HepG2 (cell line): ENCODE measurements at regions not wholly inside any gene's neighbourhood (a gene's known extent, or its start where the extent isn't known, plus 50 kb on each side); places are given as distances from the start of the nearest gene placed in this dataset.

Experiments used
- ATAC-seq: fragments of 200-7000 bp; cut with Tn5 transposase; 3 replicates; pipeline ENCODE4 v1.9.1; 2020; ENCODE audit warnings: mild to moderate bottlenecking, moderate library complexity
- BruUV-seq: library from RNA; stranded (reverse); fragments of 400-500 nt; replicated peaks from 2 replicates; lab custom pipeline; 2021; lab: Mats Ljungman, UMichigan
- CTCF ChIA-PET: fragments of 300-600 bp; formaldehyde crosslinking; extraction: SDS; loops from one replicate; lab custom pipeline; 2021; ENCODE audit warnings: low total read pairs, inconsistent platforms, low intra/inter-chr PET ratio; lab: Yijun Ruan, JAX
- POLR2A ChIA-PET: fragments of 350-600 bp; sonication (Branson Sonifier 250); formaldehyde crosslinking; loops from one replicate; lab custom pipeline; 2020; ENCODE audit warnings: antibody characterized with exemption, inconsistent platforms; lab: Yijun Ruan, JAX
- DNase-seq: peaks from one replicate; pipeline ENCODE4 v3.0.0-alpha.2; 2015; ENCODE audit warnings: low spot score
- FAIRE-seq: peaks from 3 replicates; lab custom pipeline; 2011; peaks lifted over from hg19 to GRCh38; lab: Jason Lieb, UNC
- H2AFZ ChIP-seq: one replicate; pipeline ENCODE4 v1.6.1; 2011; ENCODE audit warnings: low read length, inconsistent platforms
- H3K27ac ChIP-seq: fragments of 300-600 bp; 3 replicates; pipeline ENCODE4 v1.8.0; 2011; ENCODE audit warnings: mixed run types, mild to moderate bottlenecking, mixed read lengths, low read length, inconsistent platforms; ENCODE audit not compliant: insufficient read depth; ENCODE audit errors: extremely low read length
- H3K27me3 ChIP-seq, 2 experiments: fragments of 200-600 bp in 1 of 2; 2 replicates in 1 of 2; 3 replicates in 1 of 2; pipeline versions ENCODE4 v1.6.0 to v1.8.0; 2011; ENCODE audit warnings: low read length in 2 of 2, mild to moderate bottlenecking in 2 of 2, moderate library complexity in 2 of 2, inconsistent platforms in 1 of 2; ENCODE audit not compliant: insufficient read depth in 2 of 2, control insufficient read depth in 1 of 2
- H3K36me3 ChIP-seq, 2 experiments: fragments of 200-600 bp in 1 of 2; replicated peaks in 1 of 2; 2 replicates in 1 of 2; 3 replicates in 1 of 2; pipeline versions ENCODE4 v1.5.1 to v1.8.0; 2011; ENCODE audit warnings: low read length in 2 of 2, inconsistent platforms in 1 of 2; ENCODE audit not compliant: insufficient read depth in 2 of 2, control insufficient read depth in 1 of 2
- H3K4me1 ChIP-seq: 2 replicates; pipeline ENCODE4 v1.5.1; 2012; ENCODE audit warnings: low read length, inconsistent platforms; ENCODE audit not compliant: insufficient read depth
- H3K4me2 ChIP-seq: 2 replicates; pipeline ENCODE4 v1.6.0; 2011; ENCODE audit warnings: low read depth, low read length, inconsistent platforms
- H3K4me3 ChIP-seq, 3 experiments: fragments of 200-600 bp in 1 of 3; sonication (generic), shearing (Covaris generic) in 1 of 3; replicated peaks in 1 of 3; 2 replicates each; pipeline ENCODE4 v1.5.1; 2011 to 2016; ENCODE audit warnings: low read length in 3 of 3, inconsistent platforms in 2 of 3, low read depth in 2 of 3, mild to moderate bottlenecking in 2 of 3, control low read depth in 1 of 3, mixed read lengths in 1 of 3; ENCODE audit not compliant: insufficient read depth in 1 of 3
- H3K79me2 ChIP-seq: one replicate; pipeline ENCODE4 v1.6.1; 2011; ENCODE audit warnings: low read length, inconsistent platforms; ENCODE audit not compliant: insufficient read depth
- H3K9ac ChIP-seq: 2 replicates; pipeline ENCODE4 v1.6.0; 2011; ENCODE audit warnings: mild to moderate bottlenecking, low read depth, low read length, inconsistent platforms; ENCODE audit not compliant: insufficient read depth
- H3K9me3 ChIP-seq: 2 replicates; pipeline ENCODE4 v1.5.1; 2012; ENCODE audit warnings: mild to moderate bottlenecking, low read length
- H4K20me1 ChIP-seq: 2 replicates; pipeline ENCODE4 v1.6.0; 2011; ENCODE audit warnings: inconsistent platforms, mild to moderate bottlenecking, low read length, moderate library complexity; ENCODE audit not compliant: insufficient read depth
- ZNF160 ChIP-seq: sonication (generic); formaldehyde crosslinking; IDR thresholded peaks from 2 replicates; pipeline ENCODE4 v1.8.0; 2022; ENCODE audit warnings: mild to moderate bottlenecking, inconsistent platforms, missing genetic modification reagents
- ZNF510 ChIP-seq: sonication (generic); formaldehyde crosslinking; IDR thresholded peaks from 2 replicates; pipeline ENCODE4 v1.4.0; 2020; ENCODE audit warnings: low read depth, mild to moderate bottlenecking, missing genetic modification reagents
- WGBS: methylation state at CpG from one replicate; pipeline ENCODE4 v1.1.6; 2017; ENCODE audit warnings: low lambda C conversion rate; 5-methylcytosine and 5-hydroxymethylcytosine counted together
- in situ Hi-C: cut with HindIII; loops from 2 replicates; pipeline ENCODE4 v1.10.0; 2017; ENCODE audit warnings: low pct_unique_long_range_greater_than_20kb; ENCODE audit not compliant: extremely low pct_ligation_motif_present
- intact Hi-C: fragments of 100-400 bp; cut with micrococcal nuclease; formaldehyde crosslinking; loops from one replicate; pipeline ENCODE4 v1.10.0; 2022; ENCODE audit not compliant: unreplicated experiment
- TF ChIP-seq, protein P1 (sequence below): sonication (generic); formaldehyde crosslinking; IDR thresholded peaks from 2 replicates; pipeline ENCODE4 v1.9.0; 2021; ENCODE audit warnings: missing genetic modification reagents, borderline replicate concordance
- TF ChIP-seq, protein P2 (sequence below): sonication (generic); formaldehyde crosslinking; IDR thresholded peaks from 2 replicates; pipeline ENCODE4 v1.4.0; 2020; ENCODE audit warnings: mild to moderate bottlenecking, missing genetic modification reagents

DNA sequence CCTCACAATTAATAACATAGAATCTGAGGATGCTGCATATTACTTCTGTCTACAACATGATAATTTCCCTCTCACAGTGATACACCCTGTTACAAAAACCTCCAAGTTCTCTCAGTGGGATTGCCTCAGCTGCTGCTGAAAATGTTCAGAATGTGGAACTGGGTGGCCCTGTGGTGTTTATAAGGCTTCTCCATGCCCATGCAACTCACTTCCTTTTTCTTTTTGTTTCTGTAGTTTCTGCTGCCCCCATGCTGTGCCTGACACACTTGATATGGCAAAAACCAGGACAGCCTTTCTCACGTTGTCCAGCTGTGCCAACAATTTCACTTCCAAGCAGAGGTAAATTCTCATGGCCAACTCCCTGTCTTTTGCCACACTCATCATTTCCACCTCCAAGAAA, 206.2 kb downstream of the RPIA start:
- Histone ChIP-seq H3K79me2 (no peaks in the 10 kb centered on the region), H4K20me1 (no peaks in the 10 kb centered on the region), H3K27me3 (no peaks in the 10 kb centered on the region)
- intact Hi-C loops, result no loop called here
- no TSS peak for BruUV-seq
- WGBS, result 0% methylated on average over 1 of the region's 1 CpG
- TF ChIP-seq, protein P1, sequence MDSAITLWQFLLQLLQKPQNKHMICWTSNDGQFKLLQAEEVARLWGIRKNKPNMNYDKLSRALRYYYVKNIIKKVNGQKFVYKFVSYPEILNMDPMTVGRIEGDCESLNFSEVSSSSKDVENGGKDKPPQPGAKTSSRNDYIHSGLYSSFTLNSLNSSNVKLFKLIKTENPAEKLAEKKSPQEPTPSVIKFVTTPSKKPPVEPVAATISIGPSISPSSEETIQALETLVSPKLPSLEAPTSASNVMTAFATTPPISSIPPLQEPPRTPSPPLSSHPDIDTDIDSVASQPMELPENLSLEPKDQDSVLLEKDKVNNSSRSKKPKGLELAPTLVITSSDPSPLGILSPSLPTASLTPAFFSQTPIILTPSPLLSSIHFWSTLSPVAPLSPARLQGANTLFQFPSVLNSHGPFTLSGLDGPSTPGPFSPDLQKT (CRISPR knock-in tag), result no peak
- no peak for TF ChIP-seq ZNF510 (CRISPR knock-in tag)
- no peak for TF ChIP-seq ZNF160 (CRISPR knock-in tag)
- TF ChIP-seq, protein P2, sequence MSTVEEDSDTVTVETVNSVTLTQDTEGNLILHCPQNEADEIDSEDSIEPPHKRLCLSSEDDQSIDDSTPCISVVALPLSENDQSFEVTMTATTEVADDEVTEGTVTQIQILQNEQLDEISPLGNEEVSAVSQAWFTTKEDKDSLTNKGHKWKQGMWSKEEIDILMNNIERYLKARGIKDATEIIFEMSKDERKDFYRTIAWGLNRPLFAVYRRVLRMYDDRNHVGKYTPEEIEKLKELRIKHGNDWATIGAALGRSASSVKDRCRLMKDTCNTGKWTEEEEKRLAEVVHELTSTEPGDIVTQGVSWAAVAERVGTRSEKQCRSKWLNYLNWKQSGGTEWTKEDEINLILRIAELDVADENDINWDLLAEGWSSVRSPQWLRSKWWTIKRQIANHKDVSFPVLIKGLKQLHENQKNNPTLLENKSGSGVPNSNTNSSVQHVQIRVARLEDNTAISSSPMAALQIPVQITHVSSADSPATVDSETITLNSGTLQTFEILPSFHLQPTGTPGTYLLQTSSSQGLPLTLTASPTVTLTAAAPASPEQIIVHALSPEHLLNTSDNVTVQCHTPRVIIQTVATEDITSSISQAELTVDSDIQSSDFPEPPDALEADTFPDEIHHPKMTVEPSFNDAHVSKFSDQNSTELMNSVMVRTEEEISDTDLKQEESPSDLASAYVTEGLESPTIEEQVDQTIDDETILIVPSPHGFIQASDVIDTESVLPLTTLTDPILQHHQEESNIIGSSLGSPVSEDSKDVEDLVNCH (CRISPR knock-in tag), result no peak
- TF ChIP-seq, all 625 proteins: peak for 0
- in situ Hi-C loops, result no loop called here
- H3K9ac ChIP-seq, result no peak overlapping the region
- no peaks in the 10 kb centered on the region for H3K36me3 ChIP-seq
- H2AFZ ChIP-seq, result no peak overlapping the region
- H3K4me1 ChIP-seq, result no peaks in the 10 kb centered on the region
- ChIA-PET CTCF (no interaction called here), POLR2A (no interaction called here)
- FAIRE-seq (no peak), ATAC-seq (no peak), DNase-seq (no peak)
- no peak overlapping the region for H3K4me2 ChIP-seq
- no peak overlapping the region for H3K4me3 ChIP-seq
- no peaks in the 10 kb centered on the region for H3K9me3 ChIP-seq
- H3K27ac ChIP-seq, result no peak overlapping the region
